Hepatocyte (in vitro differentiated cells): ENCODE measurements at regions not wholly inside any gene's neighbourhood (a gene's known extent, or its start where the extent isn't known, plus 50 kb on each side); places are given as distances from the start of the nearest gene placed in this dataset.

Experiments used
- DNase-seq: peaks from one replicate; pipeline ENCODE4 v3.0.0-alpha.2; 2016; ENCODE audit warnings: low spot score
- H2AFZ ChIP-seq: fragments of 200-600 bp; sonication (generic); 2 replicates; pipeline ENCODE4 v1.6.0; 2016; ENCODE audit warnings: antibody characterized with exemption, mild to moderate bottlenecking
- H3K27ac ChIP-seq: fragments of 200-600 bp; sonication (generic); 2 replicates; pipeline ENCODE4 v1.5.1; 2016; ENCODE audit warnings: mild to moderate bottlenecking
- H3K27me3 ChIP-seq: fragments of 200-600 bp; sonication (generic); 2 replicates; pipeline ENCODE4 v1.6.1; 2016
- H3K36me3 ChIP-seq: fragments of 200-600 bp; sonication (generic); replicated peaks from 2 replicates; pipeline ENCODE4 v1.5.1; 2016; ENCODE audit warnings: low read depth; ENCODE audit not compliant: insufficient read depth
- H3K4me1 ChIP-seq: fragments of 200-600 bp; sonication (generic); 2 replicates; pipeline ENCODE4 v1.5.1; 2016; ENCODE audit warnings: mild to moderate bottlenecking, moderate library complexity; ENCODE audit not compliant: insufficient read depth
- H3K4me2 ChIP-seq: fragments of 200-600 bp; sonication (generic); 2 replicates; pipeline ENCODE4 v1.6.0; 2016
- H3K4me3 ChIP-seq: fragments of 200-600 bp; sonication (generic); 2 replicates; pipeline ENCODE4 v1.5.1; 2016; ENCODE audit warnings: mild to moderate bottlenecking
- H3K79me2 ChIP-seq: fragments of 200-600 bp; sonication (generic); 2 replicates; pipeline ENCODE4 v1.6.0; 2017; ENCODE audit warnings: mild to moderate bottlenecking
- H3K9me2 ChIP-seq: fragments of 200-600 bp; sonication (generic); replicated peaks from 2 replicates; pipeline ENCODE4 v1.6.0; 2017; ENCODE audit warnings: mild to moderate bottlenecking; ENCODE audit not compliant: insufficient read depth
- H3K9me3 ChIP-seq: fragments of 200-600 bp; sonication (generic); 2 replicates; pipeline ENCODE4 v1.5.1; 2016; ENCODE audit warnings: low read depth, mild to moderate bottlenecking
- H4K20me1 ChIP-seq: fragments of 200-600 bp; sonication (generic); 2 replicates; pipeline ENCODE4 v1.6.0; 2016; ENCODE audit warnings: mild to moderate bottlenecking; ENCODE audit not compliant: insufficient read depth, poor library complexity, severe bottlenecking
- EZH2 ChIP-seq: fragments of 200-600 bp; sonication (generic); IDR thresholded peaks from 2 replicates; pipeline ENCODE4 v1.6.1; 2016; ENCODE audit warnings: antibody characterized with exemption, mild to moderate bottlenecking, borderline replicate concordance
- EZH2phosphoT487 ChIP-seq: fragments of 200-600 bp; sonication (generic); IDR thresholded peaks from one replicate; pipeline ENCODE4 v1.6.1; 2018; ENCODE audit warnings: antibody characterized with exemption, mild to moderate bottlenecking, low read depth, moderate library complexity; ENCODE audit not compliant: unreplicated experiment, severe bottlenecking
- WGBS: methylation state at CpG from one replicate; pipeline ENCODE4 v1.1.6; 2016; ENCODE audit warnings: low lambda C conversion rate; ENCODE audit errors: missing lambda C conversion rate; 5-methylcytosine and 5-hydroxymethylcytosine counted together
- TF ChIP-seq, protein P1 (sequence below): fragments of 200-600 bp; sonication (generic); IDR thresholded peaks from 2 replicates; pipeline ENCODE4 v1.5.1; 2016; ENCODE audit warnings: antibody characterized with exemption, mild to moderate bottlenecking; ENCODE audit not compliant: poor library complexity

DNA sequence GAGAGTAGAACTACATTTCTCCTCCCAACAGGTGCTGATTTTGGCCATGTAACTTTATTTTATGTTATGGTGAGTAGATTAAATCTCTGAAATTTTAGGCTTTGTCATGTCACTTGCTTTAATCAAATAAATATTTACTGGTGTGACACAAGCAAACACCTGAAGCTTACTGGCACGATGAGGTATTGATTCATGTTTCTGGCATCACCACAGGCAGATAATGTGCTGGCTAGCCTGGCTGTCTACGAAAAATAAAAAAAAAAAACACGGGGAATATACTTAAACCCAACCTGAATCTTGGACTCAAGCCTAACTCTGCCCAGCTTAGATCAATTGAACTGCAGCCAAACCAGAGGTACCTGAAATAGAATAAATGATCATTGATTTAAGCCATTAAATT, 65.6 kb upstream of the CADM2 start:
- DNase-seq, result no peak
- Histone ChIP-seq H2AFZ (no peak overlapping the region), H4K20me1 (no peaks in the 10 kb centered on the region), H3K4me2 (no peak overlapping the region), H3K4me3 (no peak overlapping the region), H3K27ac (no peak overlapping the region), H3K9me2 (no peaks in the 10 kb centered on the region), H3K9me3 (no peaks in the 10 kb centered on the region), H3K27me3 (no peaks in the 10 kb centered on the region), H3K4me1 (no peaks in the 10 kb centered on the region), H3K79me2 (no peaks in the 10 kb centered on the region), H3K36me3 (no peaks in the 10 kb centered on the region)
- 87% methylated on average over 3 of the region's 3 CpGs for WGBS
- TF ChIP-seq, protein P1, sequence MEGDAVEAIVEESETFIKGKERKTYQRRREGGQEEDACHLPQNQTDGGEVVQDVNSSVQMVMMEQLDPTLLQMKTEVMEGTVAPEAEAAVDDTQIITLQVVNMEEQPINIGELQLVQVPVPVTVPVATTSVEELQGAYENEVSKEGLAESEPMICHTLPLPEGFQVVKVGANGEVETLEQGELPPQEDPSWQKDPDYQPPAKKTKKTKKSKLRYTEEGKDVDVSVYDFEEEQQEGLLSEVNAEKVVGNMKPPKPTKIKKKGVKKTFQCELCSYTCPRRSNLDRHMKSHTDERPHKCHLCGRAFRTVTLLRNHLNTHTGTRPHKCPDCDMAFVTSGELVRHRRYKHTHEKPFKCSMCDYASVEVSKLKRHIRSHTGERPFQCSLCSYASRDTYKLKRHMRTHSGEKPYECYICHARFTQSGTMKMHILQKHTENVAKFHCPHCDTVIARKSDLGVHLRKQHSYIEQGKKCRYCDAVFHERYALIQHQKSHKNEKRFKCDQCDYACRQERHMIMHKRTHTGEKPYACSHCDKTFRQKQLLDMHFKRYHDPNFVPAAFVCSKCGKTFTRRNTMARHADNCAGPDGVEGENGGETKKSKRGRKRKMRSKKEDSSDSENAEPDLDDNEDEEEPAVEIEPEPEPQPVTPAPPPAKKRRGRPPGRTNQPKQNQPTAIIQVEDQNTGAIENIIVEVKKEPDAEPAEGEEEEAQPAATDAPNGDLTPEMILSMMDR, result no peak
- TF ChIP-seq EZH2, result no peak
- no peak for TF ChIP-seq EZH2phosphoT487

DNA sequence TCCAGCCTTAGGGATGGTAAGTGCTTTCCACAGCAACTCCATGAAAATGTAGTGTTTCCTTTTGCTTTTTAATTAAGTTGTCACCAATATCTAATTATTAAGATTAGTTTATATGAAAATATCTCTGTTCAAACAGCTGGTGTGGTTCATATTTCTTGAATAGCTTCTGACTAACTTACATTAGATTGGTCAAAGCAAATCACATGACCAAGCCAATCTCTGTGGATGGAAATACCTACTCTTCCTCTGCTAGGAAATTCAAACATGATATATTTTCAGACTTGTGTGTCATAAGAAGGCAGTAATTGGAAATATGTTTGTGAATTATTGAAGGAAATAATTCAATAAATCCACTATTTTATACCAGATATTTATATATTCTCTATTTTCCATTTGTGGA, 54.6 kb upstream of the CADM2 start:
- no peak overlapping the region for H2AFZ ChIP-seq
- no peaks in the 10 kb centered on the region for H3K79me2 ChIP-seq
- no peaks in the 10 kb centered on the region for H3K9me2 ChIP-seq
- no peaks in the 10 kb centered on the region for H3K36me3 ChIP-seq
- TF ChIP-seq, protein P1, result no peak
- no peak for TF ChIP-seq EZH2phosphoT487
- TF ChIP-seq EZH2, result no peak
- H3K4me1 ChIP-seq, result no peaks in the 10 kb centered on the region
- no peaks in the 10 kb centered on the region for H3K9me3 ChIP-seq
- no peak overlapping the region for H3K27ac ChIP-seq
- H3K27me3 ChIP-seq, result no peaks in the 10 kb centered on the region
- no peaks in the 10 kb centered on the region for H4K20me1 ChIP-seq
- DNase-seq, result no peak
- H3K4me2 ChIP-seq, result no peak overlapping the region
- no peak overlapping the region for H3K4me3 ChIP-seq

DNA sequence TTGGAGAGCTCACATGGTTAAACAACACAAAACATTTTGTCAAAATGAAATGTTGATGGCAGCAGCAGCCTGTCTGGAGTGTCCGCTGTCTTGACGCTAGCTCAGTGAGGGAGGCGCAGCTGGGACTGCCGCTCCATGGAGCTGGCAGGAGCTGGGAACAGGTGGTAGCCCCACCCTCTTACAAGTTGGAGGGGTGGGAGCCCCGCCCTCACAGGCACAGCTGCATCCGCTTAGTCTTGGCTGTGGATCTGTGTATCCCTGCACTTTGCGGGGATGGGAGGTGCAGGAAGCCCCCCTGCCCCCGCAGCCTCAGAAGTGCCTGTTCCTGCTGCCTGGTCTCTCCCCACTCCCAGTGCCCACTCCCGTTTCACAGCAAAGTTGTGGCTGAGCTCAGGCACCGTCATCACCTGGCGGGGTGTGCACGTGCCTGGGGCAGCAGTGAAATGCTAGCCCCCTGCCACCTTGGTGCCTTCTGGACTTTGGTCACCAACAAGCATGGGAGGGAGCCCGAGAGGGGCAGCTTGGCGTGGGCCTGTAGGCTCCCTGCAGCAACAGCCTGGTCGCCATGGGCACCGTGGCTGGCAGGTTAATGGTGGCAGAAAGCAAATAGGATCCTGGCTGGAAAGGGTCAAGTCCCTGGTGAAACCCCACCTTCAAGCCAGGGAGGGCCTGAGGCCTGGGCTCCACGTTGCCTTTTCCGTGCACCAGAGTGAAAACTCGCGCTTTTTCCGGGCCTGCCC, 53.8 kb upstream of the CADM2 start:
- no peaks in the 10 kb centered on the region for H3K9me2 ChIP-seq
- H3K27me3 ChIP-seq, result no peaks in the 10 kb centered on the region
- no peak overlapping the region for H3K4me3 ChIP-seq
- WGBS, result 90% methylated on average over 21 of the region's 21 CpGs
- H3K36me3 ChIP-seq, result no peaks in the 10 kb centered on the region
- H4K20me1 ChIP-seq, result no peaks in the 10 kb centered on the region
- no peaks in the 10 kb centered on the region for H3K4me1 ChIP-seq
- TF ChIP-seq, protein P1, result no peak
- TF ChIP-seq EZH2, result no peak
- no peak for TF ChIP-seq EZH2phosphoT487
- no peak overlapping the region for H3K4me2 ChIP-seq
- no peak overlapping the region for H3K27ac ChIP-seq
- no peak for DNase-seq
- no peak overlapping the region for H2AFZ ChIP-seq
- no peaks in the 10 kb centered on the region for H3K79me2 ChIP-seq
- H3K9me3 ChIP-seq, result no peaks in the 10 kb centered on the region

DNA sequence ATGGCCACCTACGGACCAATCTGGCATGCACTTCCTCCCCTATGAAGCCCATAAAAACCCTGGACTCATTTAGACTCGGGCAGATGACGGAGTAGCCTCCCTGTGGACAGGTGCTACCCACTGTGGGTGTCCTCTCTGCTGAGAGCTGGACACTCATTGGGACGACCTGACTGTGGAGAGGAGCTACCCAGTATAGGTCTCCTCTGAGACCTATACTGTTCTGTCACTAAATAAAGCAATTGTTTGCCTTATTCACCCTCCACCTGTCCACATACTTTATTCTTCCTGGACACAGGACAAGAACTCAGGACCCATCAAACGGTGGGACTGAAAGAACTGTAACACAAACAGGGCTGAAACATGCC, 53.3 kb upstream of the CADM2 start:
- DNase-seq, result no peak
- Histone ChIP-seq H3K4me2 (no peak overlapping the region), H3K9me3 (no peaks in the 10 kb centered on the region), H2AFZ (no peak overlapping the region), H3K27me3 (no peaks in the 10 kb centered on the region), H3K4me1 (no peaks in the 10 kb centered on the region), H3K9me2 (no peaks in the 10 kb centered on the region), H3K4me3 (no peak overlapping the region), H4K20me1 (no peaks in the 10 kb centered on the region), H3K36me3 (no peaks in the 10 kb centered on the region), H3K27ac (no peak overlapping the region), H3K79me2 (no peaks in the 10 kb centered on the region)
- TF ChIP-seq, protein P1, result no peak
- TF ChIP-seq EZH2phosphoT487 (no peak), EZH2 (no peak)
- WGBS, result 83% methylated on average over 5 of the region's 5 CpGs
